Glomerular visceral epithelial cell (primary cell): ENCODE measurements at regions not wholly inside any gene's neighbourhood (a gene's known extent, or its start where the extent isn't known, plus 50 kb on each side); places are given as distances from the start of the nearest gene placed in this dataset.

Source experiments
- DNase-seq: peaks from one replicate; pipeline ENCODE4 v3.0.0-alpha.2; 2016; ENCODE audit errors: extremely low spot score

- DNase-seq = no peak
These were observed 109.1 kb downstream of the LMO4 start for GRCh38 chr1:87437663-87438295.

GRCh38 chr1:87439821-87440220 lies 111.1 kb downstream of the LMO4 start:
- no peak for DNase-seq

- peak; percentile 12 for DNase-seq
These were observed 120.8 kb downstream of the LMO4 start for GRCh38 chr1:87449348-87449963.

- no peak for DNase-seq
These were observed 121.5 kb downstream of the LMO4 start for GRCh38 chr1:87450136-87450535.

GRCh38 chr1:87450615-87451209 lies 122.0 kb downstream of the LMO4 start:
- DNase-seq = no peak

- no peak for DNase-seq
These were observed 122.7 kb downstream of the LMO4 start for GRCh38 chr1:87451229-87451920.

- no peak for DNase-seq
These were observed 124.0 kb downstream of the LMO4 start for GRCh38 chr1:87452648-87453047.

- DNase-seq = no peak
These were observed 128.7 kb downstream of the LMO4 start for GRCh38 chr1:87457408-87457807.

- no peak for DNase-seq
These were observed 134.2 kb downstream of the LMO4 start for GRCh38 chr1:87462894-87463293.

GRCh38 chr1:87464022-87464490 lies 135.4 kb downstream of the LMO4 start:
- no peak for DNase-seq

- no peak for DNase-seq
These were observed 137.9 kb downstream of the LMO4 start for GRCh38 chr1:87466621-87467020.

GRCh38 chr1:87472716-87473115 lies 144.0 kb downstream of the LMO4 start:
- no peak for DNase-seq

GRCh38 chr1:87473203-87473661 lies 144.6 kb downstream of the LMO4 start:
- no peak for DNase-seq

- no peak for DNase-seq
These were observed 145.4 kb downstream of the LMO4 start for GRCh38 chr1:87474098-87474497.

- peak; percentile 9 for DNase-seq
These were observed 149.6 kb downstream of the LMO4 start for GRCh38 chr1:87478231-87478630.

- DNase-seq = no peak
These were observed 166.5 kb downstream of the LMO4 start for GRCh38 chr1:87495147-87495546.

GRCh38 chr1:87495870-87496269 lies 167.2 kb downstream of the LMO4 start:
- DNase-seq = no peak

- no peak for DNase-seq
These were observed 168.9 kb downstream of the LMO4 start for GRCh38 chr1:87497380-87498203.

- DNase-seq = no peak
These were observed 173.1 kb downstream of the LMO4 start for GRCh38 chr1:87501738-87502137.

GRCh38 chr1:87505391-87505983 lies 176.8 kb downstream of the LMO4 start:
- DNase-seq = no peak

GRCh38 chr1:87506147-87506546 lies 177.5 kb downstream of the LMO4 start:
- DNase-seq = no peak
